IMR-90 (cell line): ENCODE measurements at regions not wholly inside any gene's neighbourhood (a gene's known extent, or its start where the extent isn't known, plus 50 kb on each side); places are given as distances from the start of the nearest gene placed in this dataset.

Experiments used
- ATAC-seq: fragments of 200-7000 bp; cut with Tn5 transposase; 2 replicates; pipeline ENCODE4 v1.9.1; 2020; ENCODE audit warnings: low read depth, mild to moderate bottlenecking, moderate library complexity
- BruUV-seq: library from RNA; stranded (reverse); fragments of 400-500 nt; replicated peaks from 2 replicates; lab custom pipeline; 2021; lab: Mats Ljungman, UMichigan
- CTCF ChIA-PET: fragments of 300-600 bp; formaldehyde crosslinking; extraction: SDS; loops from one replicate; lab custom pipeline; 2021; ENCODE audit warnings: antibody characterized with exemption; lab: Yijun Ruan, JAX
- POLR2A ChIA-PET: fragments of 300-600 bp; sonication (Branson Sonifier 250); formaldehyde crosslinking; loops from one replicate; lab custom pipeline; 2022; ENCODE audit warnings: antibody characterized with exemption; ENCODE audit not compliant: unreplicated experiment; lab: Charles Lee
- DNase-seq: peaks from one replicate; pipeline ENCODE4 v3.0.0; 2013
- H2AFZ ChIP-seq: replicated peaks from 2 replicates; pipeline ENCODE3; 2013; ENCODE audit warnings: low read length, mild to moderate bottlenecking; ENCODE audit not compliant: poor library complexity
- H2AK5ac ChIP-seq: 2 replicates; pipeline ENCODE4 v1.6.1; 2013; ENCODE audit warnings: low read depth, low read length, inconsistent platforms
- H2AK9ac ChIP-seq: replicated peaks from 2 replicates; pipeline ENCODE3; 2013; ENCODE audit warnings: mild to moderate bottlenecking, low read depth, low read length, moderate library complexity; ENCODE audit not compliant: poor library complexity
- H2BK120ac ChIP-seq: 2 replicates; pipeline ENCODE4 v1.6.1; 2013; ENCODE audit warnings: low read depth, low read length, inconsistent platforms
- H2BK15ac ChIP-seq: 3 replicates; pipeline ENCODE4 v1.6.1; 2013; ENCODE audit warnings: low read depth, low read length, inconsistent platforms
- H2BK20ac ChIP-seq: 2 replicates; pipeline ENCODE4 v1.6.1; 2013; ENCODE audit warnings: low read depth, mild to moderate bottlenecking, inconsistent platforms, low read length, moderate library complexity
- H2BK5ac ChIP-seq: 2 replicates; pipeline ENCODE4 v1.6.1; 2013; ENCODE audit warnings: mild to moderate bottlenecking, low read depth, low read length, inconsistent platforms; ENCODE audit not compliant: poor library complexity, severe bottlenecking
- H3K14ac ChIP-seq: replicated peaks from 2 replicates; pipeline ENCODE4 v1.6.1; 2013; ENCODE audit warnings: low read depth, low read length, inconsistent platforms
- H3K18ac ChIP-seq: 2 replicates; pipeline ENCODE4 v1.6.1; 2013; ENCODE audit warnings: low read depth, low read length, control low read depth
- H3K23ac ChIP-seq: 2 replicates; pipeline ENCODE4 v1.6.1; 2013; ENCODE audit warnings: low read depth, low read length, inconsistent platforms
- H3K27ac ChIP-seq: 2 replicates; pipeline ENCODE4 v1.5.1; 2013; ENCODE audit warnings: mild to moderate bottlenecking, control low read depth, low read length; ENCODE audit not compliant: insufficient read depth
- H3K27me3 ChIP-seq: 2 replicates; pipeline ENCODE4 v1.6.1; 2013; ENCODE audit warnings: low read length; ENCODE audit not compliant: control insufficient read depth, insufficient read depth
- H3K36me3 ChIP-seq: 2 replicates; pipeline ENCODE4 v1.6.1; 2013; ENCODE audit warnings: low read length, mixed read lengths; ENCODE audit not compliant: control insufficient read depth, insufficient read depth
- H3K4ac ChIP-seq: 2 replicates; pipeline ENCODE4 v1.6.1; 2013; ENCODE audit warnings: low read depth, low read length, inconsistent platforms
- H3K4me1 ChIP-seq: 2 replicates; pipeline ENCODE4 v1.6.1; 2013; ENCODE audit warnings: low read length, mixed read lengths; ENCODE audit not compliant: control insufficient read depth, insufficient read depth
- H3K4me2 ChIP-seq: 2 replicates; pipeline ENCODE4 v1.6.1; 2013; ENCODE audit warnings: low read depth, mild to moderate bottlenecking, control low read depth, low read length, moderate library complexity
- H3K4me3 ChIP-seq: 2 replicates; pipeline ENCODE4 v1.5.1; 2013; ENCODE audit warnings: low read depth, mild to moderate bottlenecking, control low read depth, low read length, moderate library complexity; ENCODE audit not compliant: insufficient read depth
- H3K56ac ChIP-seq: 2 replicates; pipeline ENCODE4 v1.6.1; 2013; ENCODE audit warnings: low read length, inconsistent platforms; ENCODE audit not compliant: insufficient read depth; ENCODE audit errors: extremely low read depth
- H3K79me1 ChIP-seq, 2 experiments: 2 replicates each; pipeline ENCODE4 v1.6.1; 2013; ENCODE audit warnings: low read length in 2 of 2, inconsistent platforms in 1 of 2, low read depth in 1 of 2
- H3K9ac ChIP-seq: 2 replicates; pipeline ENCODE4 v1.6.1; 2013; ENCODE audit warnings: low read depth, low read length, control low read depth
- H3K9me1 ChIP-seq: 2 replicates; pipeline ENCODE4 v1.6.1; 2013; ENCODE audit warnings: low read length, inconsistent platforms; ENCODE audit not compliant: insufficient read depth
- H3K9me3 ChIP-seq: 2 replicates; pipeline ENCODE4 v1.6.1; 2013; ENCODE audit warnings: low read length; ENCODE audit not compliant: control insufficient read depth, insufficient read depth
- H4K20me1 ChIP-seq: 2 replicates; pipeline ENCODE4 v1.6.1; 2013; ENCODE audit warnings: low read length, inconsistent platforms; ENCODE audit not compliant: insufficient read depth
- H4K5ac ChIP-seq: 2 replicates; pipeline ENCODE4 v1.6.1; 2013; ENCODE audit warnings: mild to moderate bottlenecking, low read depth, low read length, control low read depth
- H4K8ac ChIP-seq, 2 experiments: 2 replicates each; pipeline ENCODE4 v1.6.1; 2013; ENCODE audit warnings: low read depth in 2 of 2, low read length in 2 of 2, control low read depth in 1 of 2, inconsistent platforms in 1 of 2
- H4K91ac ChIP-seq: 2 replicates; pipeline ENCODE4 v1.6.1; 2013; ENCODE audit warnings: low read depth, low read length, inconsistent platforms; ENCODE audit not compliant: insufficient read depth
- BHLHE40 ChIP-seq: fragments of 150-350 bp; IDR thresholded peaks from 2 replicates; pipeline ENCODE4 v1.6.1; 2016; ENCODE audit warnings: mild to moderate bottlenecking, low read depth, low read length
- POLR2A ChIP-seq: IDR thresholded peaks from 2 replicates; pipeline ENCODE4 v1.6.1; 2012; ENCODE audit warnings: mild to moderate bottlenecking, low read depth, low read length
- RCOR1 ChIP-seq: IDR thresholded peaks from 2 replicates; pipeline ENCODE4 v1.6.1; 2012; ENCODE audit warnings: mild to moderate bottlenecking, low read length, improper control_type of control experiment; ENCODE audit not compliant: insufficient replicate concordance
- WGBS, 2 experiments: methylation state at CpG; one replicate each; pipeline versions ENCODE4 v1.1.5 to v1.1.7; 2013; ENCODE audit warnings: missing lambda C conversion rate in 2 of 2; ENCODE audit not compliant: insufficient read length in 1 of 2; ENCODE audit errors: extremely low coverage in 2 of 2; 5-methylcytosine and 5-hydroxymethylcytosine counted together
- dilution Hi-C: fragments of 300-500 bp; cut with HindIII; formaldehyde crosslinking; loops from one replicate; pipeline ENCODE4 v1.14.3; 2018; ENCODE audit warnings: low sequenced_read_pairs; ENCODE audit not compliant: unreplicated experiment
- in situ Hi-C: fragments of 300-500 bp; cut with MboI; formaldehyde crosslinking; loops from 3 replicates; pipeline ENCODE4 v1.14.3; 2019; ENCODE audit warnings: low sequenced_read_pairs, inconsistent platforms, mixed read lengths
- intact Hi-C: fragments of 100-400 bp; cut with micrococcal nuclease; formaldehyde crosslinking; loops from 2 replicates; pipeline ENCODE4 v1.10.0; 2022
- TF ChIP-seq, protein P1 (sequence below): fragments of 150-350 bp; IDR thresholded peaks from 2 replicates; pipeline ENCODE4 v1.6.1; 2017; ENCODE audit warnings: mild to moderate bottlenecking, antibody characterized with exemption, low read length, low read depth

DNA sequence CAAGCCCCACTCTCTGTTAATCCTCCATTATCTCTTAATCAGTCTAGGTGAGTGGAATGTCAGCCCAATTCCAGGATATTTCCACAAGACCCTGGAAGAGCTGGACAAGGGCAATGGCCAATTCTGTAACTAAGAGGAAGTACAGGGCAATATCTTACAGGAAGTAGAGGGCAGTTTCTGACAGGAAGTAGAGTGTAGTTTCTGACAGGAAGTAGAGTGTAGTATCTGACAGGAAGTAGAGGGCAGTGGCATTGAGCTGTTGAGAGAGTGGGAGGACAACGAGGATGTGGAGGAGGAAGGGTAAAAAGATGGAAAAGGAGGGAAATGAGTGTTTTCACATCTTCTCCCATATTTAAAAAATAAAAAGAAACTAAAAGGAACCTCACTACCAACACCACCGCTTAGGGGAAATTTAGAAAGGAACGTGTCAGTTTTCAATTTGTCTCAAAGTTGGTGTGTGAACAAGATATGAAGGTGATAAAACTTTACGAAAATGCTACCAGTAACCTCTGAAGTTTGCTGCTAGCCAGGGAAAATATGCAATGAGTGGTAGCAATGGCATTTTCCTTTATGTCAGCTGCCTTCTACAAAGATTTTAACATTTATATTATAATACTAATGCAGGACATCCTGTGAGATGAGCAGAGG, 430.9 kb upstream of the HNRNPA3 start:
- Histone ChIP-seq H4K8ac (no peak overlapping the region), H2AK5ac (no peak overlapping the region), H3K36me3 (no peaks in the 10 kb centered on the region), H3K79me1 (no peaks in the 10 kb centered on the region), H2BK15ac (no peak overlapping the region), H4K5ac (no peak overlapping the region), H3K9ac (no peak overlapping the region), H3K18ac (no peak overlapping the region), H2BK20ac (no peak overlapping the region), H2AK9ac (no peak overlapping the region), H3K27ac (no peak overlapping the region), H2BK5ac (no peak overlapping the region), H3K4me3 (no peak overlapping the region), H2BK120ac (no peak overlapping the region), H2AFZ (no peak overlapping the region), H3K9me3 (no peaks in the 10 kb centered on the region), H3K56ac (no peak overlapping the region), H4K91ac (no peak overlapping the region), H3K9me1 (no peaks in the 10 kb centered on the region), H4K20me1 (no peaks in the 10 kb centered on the region), H3K27me3 (no peaks in the 10 kb centered on the region), H3K4me1 (no peaks in the 10 kb centered on the region), H3K14ac (no peak overlapping the region), H3K23ac (no peak overlapping the region), H3K4ac (no peak overlapping the region), H3K4me2 (no peak overlapping the region)
- no peak for DNase-seq
- intact Hi-C loops = no loop called here
- ChIA-PET CTCF (no interaction called here), POLR2A (no interaction called here)
- BruUV-seq = no TSS peak
- no peak for ATAC-seq
- TF ChIP-seq POLR2A = no peak
- no peak for TF ChIP-seq BHLHE40
- TF ChIP-seq, protein P1, sequence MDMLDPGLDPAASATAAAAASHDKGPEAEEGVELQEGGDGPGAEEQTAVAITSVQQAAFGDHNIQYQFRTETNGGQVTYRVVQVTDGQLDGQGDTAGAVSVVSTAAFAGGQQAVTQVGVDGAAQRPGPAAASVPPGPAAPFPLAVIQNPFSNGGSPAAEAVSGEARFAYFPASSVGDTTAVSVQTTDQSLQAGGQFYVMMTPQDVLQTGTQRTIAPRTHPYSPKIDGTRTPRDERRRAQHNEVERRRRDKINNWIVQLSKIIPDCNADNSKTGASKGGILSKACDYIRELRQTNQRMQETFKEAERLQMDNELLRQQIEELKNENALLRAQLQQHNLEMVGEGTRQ = no peak
- TF ChIP-seq RCOR1 = no peak
- dilution Hi-C loops = no loop called here
- in situ Hi-C loops = no loop called here
- no CpG with 5 or more reads among the region's 4 CpGs for WGBS, 2 experiments
